ENCODE measurements at regions not wholly inside any gene's neighbourhood (a gene's known extent, or its start where the extent isn't known, plus 50 kb on each side); places are given as distances from the start of the nearest gene placed in this dataset.
"Not testable (repeated sequence)": the region's sequence is repeated elsewhere in the genome, so short reads cannot be mapped to it uniquely, and the experiment has no call there.

DNA sequence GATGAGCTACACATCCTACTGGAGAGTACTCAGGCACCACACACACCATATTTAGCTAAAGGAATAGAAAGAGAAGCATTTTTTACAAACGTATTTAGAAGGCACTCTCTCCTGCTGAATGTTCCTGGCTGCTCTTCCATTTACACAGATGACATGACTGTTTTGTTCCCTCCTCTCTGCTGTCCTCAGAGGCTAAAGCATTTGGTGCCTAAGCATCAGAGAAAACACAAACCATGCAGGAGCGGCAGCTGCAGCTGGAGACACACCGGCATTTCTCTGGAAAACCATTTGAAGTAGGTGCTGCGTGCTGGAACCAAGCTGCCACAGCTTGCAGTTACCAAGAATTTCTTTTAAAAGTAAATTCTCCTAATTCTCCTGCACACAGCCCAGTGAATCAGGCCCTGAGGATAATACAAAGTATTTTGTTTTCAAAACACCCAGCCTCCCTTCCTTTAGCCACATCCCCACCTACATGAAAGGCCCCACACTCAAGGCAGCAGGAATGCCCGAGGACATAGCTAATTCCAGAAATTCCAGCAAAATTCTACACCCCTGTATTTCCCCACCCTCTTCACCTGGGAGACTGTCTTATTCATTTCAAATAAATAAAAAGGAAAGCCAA, 488.9 kb upstream of the SOX11 start:
- Histone ChIP-seq H3K36me3 (ENCODE audit: control insufficient read depth in 1 of 2, insufficient read depth in 2 of 2, low read length in 2 of 2) (no peaks in the 10 kb centered on the region), H3K27ac (ENCODE audit: low read depth, low read length) (no peak overlapping the region), H3K4me2 (ENCODE audit: low read length) (no peak overlapping the region), H3K9me3 (ENCODE audit: control insufficient read depth in 1 of 2, insufficient read depth in 1 of 2, low read depth in 1 of 2, low read length in 2 of 2) (peaks cover 10 to 15% of the 10 kb centered on the region in 2 experiments; a peak in 2 of 4 replicates), H4K20me1 (ENCODE audit: insufficient read depth) (no peaks in the 10 kb centered on the region), H3K4me1 (ENCODE audit: control insufficient read depth in 1 of 2, insufficient read depth in 2 of 2, low read length in 2 of 2) (no peaks in the 10 kb centered on the region), H2AFZ (ENCODE audit: low read depth, low read length, poor library complexity, severe bottlenecking) (no peak overlapping the region), H3K27me3 (ENCODE audit: insufficient read depth, low read length) (no peaks in the 10 kb centered on the region), H3K4me3 (replicated peaks in 1 of 2; ENCODE audit: low read depth in 1 of 2, low read length in 2 of 2) (no peak overlapping the region), H3K9me2 (ENCODE audit: insufficient read depth) (no peaks in the 10 kb centered on the region), H3K9ac (ENCODE audit: low read length) (no peak overlapping the region), H3K79me2 (ENCODE audit: insufficient read depth, low read length) (no peaks in the 10 kb centered on the region)
- POLR2A ChIA-PET, result no interaction called here
- DNase-seq (ENCODE audit: low read depth, low spot score), result no peak
- CTCF ChIA-PET, result no interaction called here
- intact Hi-C loops (cut with micrococcal nuclease), result no loop called here
- TF ChIP-seq EZH2phosphoT487 (IDR thresholded peaks at IDR 0.05; ENCODE audit: borderline replicate concordance) (no peak), SP1 (IDR thresholded peaks at IDR 0.05; ENCODE audit: low read depth) (no peak), FOSL1 (IDR thresholded peaks at IDR 0.05; ENCODE audit: low read depth) (no peak), YY1 (IDR thresholded peaks at IDR 0.05; ENCODE audit: extremely low read depth, insufficient replicate concordance, low read depth, low read length) (no peak), ELF1 (IDR thresholded peaks at IDR 0.05; ENCODE audit: borderline replicate concordance, low read depth) (no peak), EZH2 (IDR thresholded peaks at IDR 0.05) (no peak)
- TF ChIP-seq, protein P1, sequence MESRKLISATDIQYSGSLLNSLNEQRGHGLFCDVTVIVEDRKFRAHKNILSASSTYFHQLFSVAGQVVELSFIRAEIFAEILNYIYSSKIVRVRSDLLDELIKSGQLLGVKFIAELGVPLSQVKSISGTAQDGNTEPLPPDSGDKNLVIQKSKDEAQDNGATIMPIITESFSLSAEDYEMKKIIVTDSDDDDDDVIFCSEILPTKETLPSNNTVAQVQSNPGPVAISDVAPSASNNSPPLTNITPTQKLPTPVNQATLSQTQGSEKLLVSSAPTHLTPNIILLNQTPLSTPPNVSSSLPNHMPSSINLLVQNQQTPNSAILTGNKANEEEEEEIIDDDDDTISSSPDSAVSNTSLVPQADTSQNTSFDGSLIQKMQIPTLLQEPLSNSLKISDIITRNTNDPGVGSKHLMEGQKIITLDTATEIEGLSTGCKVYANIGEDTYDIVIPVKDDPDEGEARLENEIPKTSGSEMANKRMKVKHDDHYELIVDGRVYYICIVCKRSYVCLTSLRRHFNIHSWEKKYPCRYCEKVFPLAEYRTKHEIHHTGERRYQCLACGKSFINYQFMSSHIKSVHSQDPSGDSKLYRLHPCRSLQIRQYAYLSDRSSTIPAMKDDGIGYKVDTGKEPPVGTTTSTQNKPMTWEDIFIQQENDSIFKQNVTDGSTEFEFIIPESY (IDR thresholded peaks at IDR 0.05; ENCODE audit: extremely low read depth, insufficient replicate concordance, low read length), result no peak
- ATAC-seq, result no peak
- RAD21 ChIA-PET (ENCODE audit: low non-redundant PET in 1 of 2, low total read pairs in 2 of 2, uncharacterized antibody in 2 of 2, unreplicated experiment in 2 of 2), result no interaction called here
- no TSS peak for BruUV-seq (replicated peaks)

DNA sequence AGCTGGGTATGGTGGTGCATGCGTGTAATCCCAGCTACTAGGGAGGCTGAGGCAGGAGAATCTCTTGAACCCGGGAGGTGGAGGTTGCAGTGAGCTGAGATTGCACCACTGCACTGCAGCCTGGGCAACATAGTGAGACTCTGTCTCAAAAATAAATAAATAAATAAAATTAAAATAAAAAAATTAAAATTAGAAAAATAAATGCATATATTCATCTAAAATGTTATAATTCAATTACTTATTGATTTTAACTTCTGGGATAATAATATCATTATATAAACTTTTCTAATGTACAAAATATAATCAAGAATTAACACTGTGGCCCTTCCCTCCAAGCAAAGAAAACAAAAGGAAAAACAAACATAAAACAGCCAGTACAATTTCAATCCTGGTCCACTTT, 485.4 kb upstream of the SOX11 start:
- H3K9me3 ChIP-seq (ENCODE audit: control insufficient read depth in 1 of 2, insufficient read depth in 1 of 2, low read depth in 1 of 2, low read length in 2 of 2), result peaks cover 10 to 21% of the 10 kb centered on the region in 2 experiments; a peak in 2 of 4 replicates

More for the DNA sequence above, 485.4 kb upstream of the SOX11 start:
- H3K4me2 ChIP-seq (ENCODE audit: low read length); ATAC-seq; DNase-seq (ENCODE audit: low read depth, low spot score); H3K79me2 ChIP-seq (ENCODE audit: insufficient read depth, low read length); H3K4me1 ChIP-seq (ENCODE audit: control insufficient read depth in 1 of 2, insufficient read depth in 2 of 2, low read length in 2 of 2); H3K27me3 ChIP-seq (ENCODE audit: insufficient read depth, low read length); H3K4me3 ChIP-seq (replicated peaks in 1 of 2; ENCODE audit: low read depth in 1 of 2, low read length in 2 of 2); BruUV-seq (replicated peaks); RAD21 ChIA-PET (ENCODE audit: low non-redundant PET in 1 of 2, low total read pairs in 2 of 2, uncharacterized antibody in 2 of 2, unreplicated experiment in 2 of 2); POLR2A ChIA-PET; H4K20me1 ChIP-seq (ENCODE audit: insufficient read depth); H3K9ac ChIP-seq (ENCODE audit: low read length); CTCF ChIA-PET; H3K36me3 ChIP-seq (ENCODE audit: control insufficient read depth in 1 of 2, insufficient read depth in 2 of 2, low read length in 2 of 2); H2AFZ ChIP-seq (ENCODE audit: low read depth, low read length, poor library complexity, severe bottlenecking); H3K9me2 ChIP-seq (ENCODE audit: insufficient read depth); H3K27ac ChIP-seq (ENCODE audit: low read depth, low read length); intact Hi-C loops (cut with micrococcal nuclease): not testable (repeated sequence)
